ENCODE measurements at regions not wholly inside any gene's neighbourhood (a gene's known extent, or its start where the extent isn't known, plus 50 kb on each side); places are given as distances from the start of the nearest gene placed in this dataset.
A peak's percentile ranks its signal among the peaks of the same experiment; 100 is the strongest.
"Not testable (repeated sequence)": the region's sequence is repeated elsewhere in the genome, so short reads cannot be mapped to it uniquely, and the experiment has no call there.

DNA sequence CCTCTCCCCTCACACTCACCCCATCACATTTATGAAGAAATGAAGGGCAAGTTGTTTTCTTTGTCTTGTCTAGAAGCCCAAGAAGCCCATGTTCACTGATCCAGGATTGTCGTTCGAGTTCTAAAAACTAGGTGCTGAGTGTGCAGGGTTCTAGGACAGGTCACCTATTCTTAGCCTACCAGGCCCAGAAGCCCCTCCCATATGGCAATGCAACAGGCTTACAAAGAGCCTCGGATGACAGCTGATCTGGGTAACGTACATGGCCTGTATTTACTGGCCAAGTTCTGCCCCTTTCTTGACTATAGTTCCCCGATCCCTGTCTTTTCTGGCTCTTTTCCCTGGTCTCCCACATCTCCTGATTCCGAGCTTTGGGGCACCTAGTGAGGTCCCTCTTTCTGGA, 160.9 kb downstream of the FZD1 start:
- DNase-seq (ENCODE audit: low read depth in 6 of 9, low spot score in 9 of 9), result no peak
- H3K27ac ChIP-seq (ENCODE audit: low read depth in 1 of 2, low read length in 1 of 2), result no peak overlapping the region
- no peaks in the 10 kb centered on the region for H3K27me3 ChIP-seq (ENCODE audit: control insufficient read depth in 2 of 2, insufficient read depth in 1 of 2, low read length in 1 of 2)
- 95% methylated on average over 6 of the region's 6 CpGs for WGBS
- H3K4me3 ChIP-seq (ENCODE audit: low read length in 2 of 2), result no peak overlapping the region
- H3K4me1 ChIP-seq (ENCODE audit: control insufficient read depth in 2 of 2, insufficient read depth in 2 of 2, low read length in 2 of 2), result no peaks in the 10 kb centered on the region
- no peaks in the 10 kb centered on the region for H3K9me3 ChIP-seq (ENCODE audit: control insufficient read depth in 2 of 2, insufficient read depth in 1 of 2, low read length in 1 of 2)
- no peaks in the 10 kb centered on the region for H3K36me3 ChIP-seq (ENCODE audit: control insufficient read depth in 2 of 2, insufficient read depth in 2 of 2, low read length in 1 of 2)

DNA sequence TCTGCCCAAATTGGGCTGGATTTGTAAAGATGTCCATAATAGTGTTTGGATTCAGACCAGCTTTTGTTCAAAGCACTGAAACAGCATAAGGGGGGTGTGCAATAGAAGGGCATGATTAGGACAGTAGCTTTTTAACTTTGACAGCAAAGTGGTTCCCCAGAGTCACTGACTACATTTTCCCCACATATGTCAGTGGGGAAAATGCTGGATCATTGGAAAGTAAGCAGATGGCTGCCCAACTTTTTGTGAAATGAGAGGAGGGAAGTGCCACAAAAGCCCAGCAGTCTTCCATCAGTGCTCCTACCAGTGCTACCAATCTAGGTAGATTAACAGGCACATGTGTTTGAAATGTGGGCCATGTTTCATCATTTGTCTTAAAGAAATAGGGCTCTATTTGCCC, 162.8 kb downstream of the FZD1 start:
- Histone ChIP-seq H3K4me3 (ENCODE audit: low read length in 2 of 2) (no peak overlapping the region), H3K36me3 (ENCODE audit: control insufficient read depth in 2 of 2, insufficient read depth in 2 of 2, low read length in 1 of 2) (no peaks in the 10 kb centered on the region), H3K4me1 (ENCODE audit: control insufficient read depth in 2 of 2, insufficient read depth in 2 of 2, low read length in 2 of 2) (no peaks in the 10 kb centered on the region), H3K9me3 (ENCODE audit: control insufficient read depth in 2 of 2, insufficient read depth in 1 of 2, low read length in 1 of 2) (no peaks in the 10 kb centered on the region), H3K27ac (ENCODE audit: low read depth in 1 of 2, low read length in 1 of 2) (no peak overlapping the region), H3K27me3 (ENCODE audit: control insufficient read depth in 2 of 2, insufficient read depth in 1 of 2, low read length in 1 of 2) (no peaks in the 10 kb centered on the region)
- no peak for DNase-seq (ENCODE audit: low read depth in 6 of 9, low spot score in 9 of 9)

GRCh38 chr7:91431601-91432000, 167.4 kb downstream of the FZD1 start:
- Histone ChIP-seq H3K27me3 (ENCODE audit: control insufficient read depth in 2 of 2, insufficient read depth in 1 of 2, low read length in 1 of 2) (no peaks in the 10 kb centered on the region), H3K4me1 (ENCODE audit: control insufficient read depth in 2 of 2, insufficient read depth in 2 of 2, low read length in 2 of 2) (no peaks in the 10 kb centered on the region), H3K4me3 (ENCODE audit: low read length in 2 of 2) (no peak overlapping the region), H3K9me3 (ENCODE audit: control insufficient read depth in 2 of 2, insufficient read depth in 1 of 2, low read length in 1 of 2) (peaks cover 0 to 12% of the 10 kb centered on the region in 2 donors), H3K36me3 (ENCODE audit: control insufficient read depth in 2 of 2, insufficient read depth in 2 of 2, low read length in 1 of 2) (no peaks in the 10 kb centered on the region), H3K27ac (ENCODE audit: low read depth in 1 of 2, low read length in 1 of 2) (no peak overlapping the region)
- WGBS, result 93% methylated on average over 1 of the region's 1 CpG
- no peak for DNase-seq (ENCODE audit: low read depth in 6 of 9, low spot score in 9 of 9)

- no peaks in the 10 kb centered on the region for H3K4me1 ChIP-seq (ENCODE audit: control insufficient read depth in 2 of 2, insufficient read depth in 2 of 2, low read length in 2 of 2)
- H3K27ac ChIP-seq (ENCODE audit: low read depth in 1 of 2, low read length in 1 of 2), result no peak overlapping the region
- WGBS, result 90% methylated on average over 6 of the region's 6 CpGs
- H3K9me3 ChIP-seq (ENCODE audit: control insufficient read depth in 2 of 2, insufficient read depth in 1 of 2, low read length in 1 of 2), result peaks cover 0 to 15% of the 10 kb centered on the region in 2 donors
- H3K36me3 ChIP-seq (ENCODE audit: control insufficient read depth in 2 of 2, insufficient read depth in 2 of 2, low read length in 1 of 2), result no peaks in the 10 kb centered on the region
- no peaks in the 10 kb centered on the region for H3K27me3 ChIP-seq (ENCODE audit: control insufficient read depth in 2 of 2, insufficient read depth in 1 of 2, low read length in 1 of 2)
- H3K4me3 ChIP-seq (ENCODE audit: low read length in 2 of 2), result no peak overlapping the region
- DNase-seq (ENCODE audit: low read depth in 6 of 9, low spot score in 9 of 9), result no peak
Observed at GRCh38 chr7:91434836-91435235, 170.6 kb downstream of the FZD1 start.

- Histone ChIP-seq H3K27ac (ENCODE audit: low read depth in 1 of 2, low read length in 1 of 2) (no peak overlapping the region), H3K36me3 (ENCODE audit: control insufficient read depth in 2 of 2, insufficient read depth in 2 of 2, low read length in 1 of 2) (no peaks in the 10 kb centered on the region), H3K9me3 (ENCODE audit: control insufficient read depth in 2 of 2, insufficient read depth in 1 of 2, low read length in 1 of 2) (peaks cover 0 to 15% of the 10 kb centered on the region in 2 donors), H3K27me3 (ENCODE audit: control insufficient read depth in 2 of 2, insufficient read depth in 1 of 2, low read length in 1 of 2) (no peaks in the 10 kb centered on the region), H3K4me1 (ENCODE audit: control insufficient read depth in 2 of 2, insufficient read depth in 2 of 2, low read length in 2 of 2) (no peaks in the 10 kb centered on the region), H3K4me3 (ENCODE audit: low read length in 2 of 2) (no peak overlapping the region)
- DNase-seq (ENCODE audit: low read depth in 6 of 9, low spot score in 9 of 9), result no peak
- WGBS, result 96% methylated on average over 2 of the region's 2 CpGs
Observed at GRCh38 chr7:91435381-91436059, 171.3 kb downstream of the FZD1 start.

GRCh38 chr7:91436655-91437054, 172.4 kb downstream of the FZD1 start:
- Histone ChIP-seq H3K4me1 (ENCODE audit: control insufficient read depth in 2 of 2, insufficient read depth in 2 of 2, low read length in 2 of 2) (no peaks in the 10 kb centered on the region), H3K9me3 (ENCODE audit: control insufficient read depth in 2 of 2, insufficient read depth in 1 of 2, low read length in 1 of 2) (peaks cover 0 to 22% of the 10 kb centered on the region in 2 donors), H3K27ac (ENCODE audit: low read depth in 1 of 2, low read length in 1 of 2) (no peak overlapping the region), H3K27me3 (ENCODE audit: control insufficient read depth in 2 of 2, insufficient read depth in 1 of 2, low read length in 1 of 2) (no peaks in the 10 kb centered on the region), H3K4me3 (ENCODE audit: low read length in 2 of 2) (no peak overlapping the region), H3K36me3 (ENCODE audit: control insufficient read depth in 2 of 2, insufficient read depth in 2 of 2, low read length in 1 of 2) (no peaks in the 10 kb centered on the region)
- WGBS, result 85% methylated on average over 5 of the region's 5 CpGs
- peak in 3 of 9 donors; percentile 0 to 3 (median 0) for DNase-seq (ENCODE audit: low read depth in 6 of 9, low spot score in 9 of 9)

GRCh38 chr7:91440198-91440597, 176.0 kb downstream of the FZD1 start:
- DNase-seq (ENCODE audit: low read depth in 6 of 9, low spot score in 9 of 9); H3K27ac ChIP-seq (ENCODE audit: low read depth in 1 of 2, low read length in 1 of 2); H3K36me3 ChIP-seq (ENCODE audit: control insufficient read depth in 2 of 2, insufficient read depth in 2 of 2, low read length in 1 of 2); H3K9me3 ChIP-seq (ENCODE audit: control insufficient read depth in 2 of 2, insufficient read depth in 1 of 2, low read length in 1 of 2); H3K4me1 ChIP-seq (ENCODE audit: control insufficient read depth in 2 of 2, insufficient read depth in 2 of 2, low read length in 2 of 2); H3K4me3 ChIP-seq (ENCODE audit: low read length in 2 of 2); H3K27me3 ChIP-seq (ENCODE audit: control insufficient read depth in 2 of 2, insufficient read depth in 1 of 2, low read length in 1 of 2): not testable (repeated sequence)
- WGBS, result 95% methylated on average over 1 of the region's 1 CpG

DNA sequence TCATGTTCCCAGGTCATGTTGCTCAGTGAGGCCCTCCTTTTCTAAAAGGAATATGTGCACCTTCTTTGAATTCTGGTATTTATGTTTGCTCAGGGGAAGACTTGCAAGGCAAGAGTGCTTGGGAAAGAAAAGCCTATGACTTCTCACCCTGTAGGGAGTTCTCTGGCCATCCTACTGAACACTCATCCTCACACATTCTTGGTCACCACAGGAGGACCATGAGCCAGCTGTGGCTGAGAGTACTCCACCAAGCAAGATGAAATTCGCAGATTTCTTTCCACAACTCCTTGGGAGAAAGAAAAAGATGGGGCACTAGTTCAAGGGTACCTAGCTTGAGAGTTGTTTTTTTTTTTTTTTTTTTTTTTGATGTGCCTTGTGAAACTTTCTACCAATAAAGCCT, 179.6 kb downstream of the FZD1 start:
- no peaks in the 10 kb centered on the region for H3K27me3 ChIP-seq (ENCODE audit: control insufficient read depth in 2 of 2, insufficient read depth in 1 of 2, low read length in 1 of 2)
- peaks cover 0 to 16% of the 10 kb centered on the region in 2 donors for H3K9me3 ChIP-seq (ENCODE audit: control insufficient read depth in 2 of 2, insufficient read depth in 1 of 2, low read length in 1 of 2)
- H3K36me3 ChIP-seq (ENCODE audit: control insufficient read depth in 2 of 2, insufficient read depth in 2 of 2, low read length in 1 of 2), result no peaks in the 10 kb centered on the region
- no peak overlapping the region for H3K4me3 ChIP-seq (ENCODE audit: low read length in 2 of 2)
- no peaks in the 10 kb centered on the region for H3K4me1 ChIP-seq (ENCODE audit: control insufficient read depth in 2 of 2, insufficient read depth in 2 of 2, low read length in 2 of 2)
- 88% methylated on average over 1 of the region's 1 CpG for WGBS
- no peak for DNase-seq (ENCODE audit: low read depth in 6 of 9, low spot score in 9 of 9)
- no peak overlapping the region for H3K27ac ChIP-seq (ENCODE audit: low read depth in 1 of 2, low read length in 1 of 2)

DNA sequence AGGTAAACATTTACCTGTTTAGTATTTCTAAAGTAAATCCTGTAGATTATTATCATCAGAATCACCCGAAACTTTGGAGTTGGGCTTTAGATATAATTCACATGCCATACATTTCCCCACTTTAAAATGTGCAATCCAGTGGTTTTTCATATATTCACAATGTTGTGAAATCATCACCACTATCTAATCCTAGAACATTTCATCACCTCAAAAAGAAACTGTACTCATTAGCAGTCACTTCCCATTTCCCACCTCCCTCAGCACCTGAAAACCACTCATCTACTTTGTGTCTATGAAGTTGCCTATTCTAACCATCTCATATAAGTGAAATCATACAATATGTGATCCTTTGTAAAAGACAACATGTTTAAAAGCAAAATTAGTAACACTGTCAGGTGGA, 182.6 kb downstream of the FZD1 start:
- H3K9me3 ChIP-seq (ENCODE audit: control insufficient read depth in 2 of 2, insufficient read depth in 1 of 2, low read length in 1 of 2), result peaks cover 0 to 8% of the 10 kb centered on the region in 2 donors
- H3K27ac ChIP-seq (ENCODE audit: low read depth in 1 of 2, low read length in 1 of 2), result no peak overlapping the region
- no peak overlapping the region for H3K4me3 ChIP-seq (ENCODE audit: low read length in 2 of 2)
- 91% methylated on average over 1 of the region's 1 CpG for WGBS
- H3K4me1 ChIP-seq (ENCODE audit: control insufficient read depth in 2 of 2, insufficient read depth in 2 of 2, low read length in 2 of 2), result no peaks in the 10 kb centered on the region
- DNase-seq (ENCODE audit: low read depth in 6 of 9, low spot score in 9 of 9), result no peak
- H3K36me3 ChIP-seq (ENCODE audit: control insufficient read depth in 2 of 2, insufficient read depth in 2 of 2, low read length in 1 of 2), result no peaks in the 10 kb centered on the region
- no peaks in the 10 kb centered on the region for H3K27me3 ChIP-seq (ENCODE audit: control insufficient read depth in 2 of 2, insufficient read depth in 1 of 2, low read length in 1 of 2)

All from thymus (tissue), 11 donors.